ENCODE measurements at regions not wholly inside any gene's neighbourhood (a gene's known extent, or its start where the extent isn't known, plus 50 kb on each side); places are given as distances from the start of the nearest gene placed in this dataset.

DNA sequence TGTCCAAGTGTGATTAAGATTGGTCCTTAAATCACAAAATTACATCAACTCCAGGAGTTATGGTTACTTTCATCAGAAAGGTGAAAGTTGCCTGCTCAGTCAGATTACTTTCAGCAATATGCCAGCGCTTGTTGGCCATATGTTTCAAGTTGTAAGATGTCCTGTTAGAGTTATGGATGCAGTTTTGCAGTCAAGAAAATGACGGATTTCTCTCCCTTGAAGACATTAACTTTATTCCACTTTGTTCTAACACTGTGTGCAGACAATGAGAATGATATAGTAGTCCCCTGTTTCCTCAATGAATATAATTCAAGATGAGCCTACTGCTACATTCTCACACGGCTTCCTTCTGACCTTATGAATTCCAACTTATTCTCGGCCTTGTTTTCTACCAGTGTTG, 295.0 kb upstream of the ADGRL3 start:
- Histone ChIP-seq H2BK20ac (ENCODE audit: low read length) (no peak overlapping the region), H2BK15ac (ENCODE audit: low read length) (no peak overlapping the region), H3K27me3 (replicated peaks in 1 of 4; ENCODE audit: control insufficient read depth in 3 of 4, extremely low read depth in 1 of 4, insufficient read depth in 3 of 4, low read length in 3 of 4) (no peaks in the 10 kb centered on the region), H4K8ac (ENCODE audit: extremely low read depth, insufficient read depth, low read length) (no peak overlapping the region), H4K20me1 (replicated peaks in 1 of 2; ENCODE audit: control insufficient read depth in 1 of 2, insufficient read depth in 2 of 2, low read length in 2 of 2) (no peaks in the 10 kb centered on the region), H3K9ac (replicated peaks in 1 of 4; ENCODE audit: extremely low read depth in 1 of 4, low read depth in 3 of 4, low read length in 3 of 4) (no peak overlapping the region), H2AK5ac (ENCODE audit: low read depth, low read length) (no peak overlapping the region), H3K4me1 (replicated peaks in 1 of 4; ENCODE audit: control insufficient read depth in 3 of 4, insufficient read depth in 4 of 4, low read length in 3 of 4) (no peaks in the 10 kb centered on the region), H4K91ac (replicated peaks; ENCODE audit: insufficient read length, low read length) (no peak overlapping the region), H2AFZ (ENCODE audit: low read length) (no peak overlapping the region), H3K23me2 (ENCODE audit: low read depth, low read length) (no peaks in the 10 kb centered on the region), H3K9me3 (ENCODE audit: insufficient read depth in 2 of 2, low read depth in 1 of 2, low read length in 1 of 2) (no peaks in the 10 kb centered on the region), H2BK120ac (replicated peaks; ENCODE audit: low read depth, low read length) (no peak overlapping the region), H3K4ac (replicated peaks; ENCODE audit: insufficient read length, low read depth, low read length) (no peak overlapping the region), H2BK5ac (ENCODE audit: low read depth, low read length) (no peak overlapping the region), H3K4me2 (ENCODE audit: insufficient read depth in 1 of 2, low read depth in 2 of 2, low read length in 2 of 2) (no peak overlapping the region), H3K27ac (ENCODE audit: low read depth, low read length) (no peak overlapping the region), H3K23ac (ENCODE audit: insufficient read length) (no peak overlapping the region), H3K79me1 (ENCODE audit: low read depth, low read length) (no peaks in the 10 kb centered on the region), H4K5ac (ENCODE audit: insufficient read length, low read depth, low read length) (no peak overlapping the region), H3K14ac (ENCODE audit: insufficient read length) (no peak overlapping the region), H3K36me3 (ENCODE audit: control insufficient read depth in 2 of 4, insufficient read depth in 4 of 4, low read length in 3 of 4) (no peaks in the 10 kb centered on the region), H3K56ac (replicated peaks; ENCODE audit: insufficient read length, low read depth, low read length) (no peak overlapping the region), H3K18ac (ENCODE audit: extremely low read depth, low read length) (no peak overlapping the region), H3K4me3 (ENCODE audit: extremely low read depth in 1 of 4, insufficient read depth in 2 of 4, low read depth in 3 of 4, low read length in 4 of 4) (no peak overlapping the region), H2BK12ac (ENCODE audit: low read depth, low read length) (no peak overlapping the region), H3K79me2 (ENCODE audit: control insufficient read depth in 1 of 2, insufficient read depth in 2 of 2, low read length in 2 of 2) (no peaks in the 10 kb centered on the region)
- POLR2A ChIA-PET (ENCODE audit: partially characterized antibody) = no interaction called here
- WGBS, 2 experiments (ENCODE audit: extremely low coverage in 1 of 2, insufficient coverage in 1 of 2, insufficient read length in 1 of 2, insufficient replicate concordance in 2 of 2, low coverage in 1 of 2, low lambda C conversion rate in 2 of 2, missing lambda C conversion rate in 1 of 2) = 89 to 100% methylated on average over 1 to 4 of the region's 4 CpGs
- CTCF ChIA-PET (ENCODE audit: partially characterized antibody) = no interaction called here
- DNase-seq (ENCODE audit: low read depth in 1 of 2, low spot score in 2 of 2) = no peak
- no peak for FAIRE-seq
- TF ChIP-seq RFX5 (IDR thresholded peaks at IDR 0.05; ENCODE audit: borderline replicate concordance, low read depth, low read length) (no peak), SP1 (IDR thresholded peaks at IDR 0.05; ENCODE audit: low read depth, low read length) (no peak), CTBP2 (IDR thresholded peaks at IDR 0.05; ENCODE audit: borderline replicate concordance, insufficient read depth, insufficient read length, low read length) (no peak)
